ENCODE measurements at regions not wholly inside any gene's neighbourhood (a gene's known extent, or its start where the extent isn't known, plus 50 kb on each side); places are given as distances from the start of the nearest gene placed in this dataset.

DNA sequence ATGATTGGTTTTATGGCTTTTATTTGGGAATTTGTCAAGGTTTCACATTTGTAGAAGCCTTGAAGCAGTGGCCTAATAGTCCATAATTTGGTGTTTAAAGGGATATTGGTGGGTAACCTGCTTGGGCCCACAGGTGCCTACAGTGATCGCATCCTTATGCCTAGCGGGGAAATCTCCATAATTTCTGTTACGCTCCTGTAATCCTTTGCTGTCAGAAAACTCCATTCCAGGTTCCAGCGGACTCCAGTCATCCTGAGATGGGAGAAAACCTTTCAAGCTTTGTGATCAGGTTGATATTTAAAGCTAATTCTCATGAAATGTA is 257.0 kb upstream of the JADE1 start:
- POLR2A ChIA-PET, result no interaction called here
- H2AFZ ChIP-seq (ENCODE audit: low read length), result no peak overlapping the region

DNA sequence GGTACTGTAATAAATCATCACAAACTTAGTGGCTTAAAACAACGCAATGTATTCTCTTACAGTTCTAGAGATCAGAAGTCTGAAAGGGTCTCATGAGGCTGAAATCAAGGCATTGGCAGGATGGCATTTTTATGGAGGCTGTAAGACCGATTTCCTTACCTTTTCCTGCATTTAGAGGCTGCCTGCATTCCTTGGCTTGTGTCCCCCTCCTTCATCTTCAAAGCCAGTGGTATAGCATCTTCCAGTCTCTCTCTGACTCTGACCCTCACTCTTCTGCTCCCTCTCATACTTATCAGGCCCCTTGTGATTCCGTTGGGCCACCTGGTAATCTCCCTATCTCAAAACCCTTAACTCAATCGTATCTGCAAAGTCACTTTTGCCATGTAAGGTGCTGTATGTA is 258.2 kb upstream of the JADE1 start:
- H4K20me1 ChIP-seq (ENCODE audit: insufficient read depth, low read length), result no peaks in the 10 kb centered on the region
- DNase-seq (ENCODE audit: low spot score), result no peak
- CTCF ChIA-PET (ENCODE audit: unreplicated experiment), result no interaction called here
- H3K9me2 ChIP-seq (ENCODE audit: insufficient read depth, low read length), result no peaks in the 10 kb centered on the region
- H3K9me3 ChIP-seq (ENCODE audit: low read length), result no peaks in the 10 kb centered on the region
- no peaks in the 10 kb centered on the region for H3K36me3 ChIP-seq (ENCODE audit: insufficient read depth, low read length)
- no peak overlapping the region for H2AFZ ChIP-seq (ENCODE audit: low read length)
- no peaks in the 10 kb centered on the region for H3K4me1 ChIP-seq (ENCODE audit: insufficient read depth, low read length, poor library complexity, severe bottlenecking)
- POLR2A ChIA-PET, result no interaction called here
- no TSS peak for BruUV-seq (replicated peaks)
- TF ChIP-seq EZH2phosphoT487 (IDR thresholded peaks at IDR 0.05; ENCODE audit: borderline replicate concordance, low read depth, low read length), result no peak
- TF ChIP-seq, protein P1, sequence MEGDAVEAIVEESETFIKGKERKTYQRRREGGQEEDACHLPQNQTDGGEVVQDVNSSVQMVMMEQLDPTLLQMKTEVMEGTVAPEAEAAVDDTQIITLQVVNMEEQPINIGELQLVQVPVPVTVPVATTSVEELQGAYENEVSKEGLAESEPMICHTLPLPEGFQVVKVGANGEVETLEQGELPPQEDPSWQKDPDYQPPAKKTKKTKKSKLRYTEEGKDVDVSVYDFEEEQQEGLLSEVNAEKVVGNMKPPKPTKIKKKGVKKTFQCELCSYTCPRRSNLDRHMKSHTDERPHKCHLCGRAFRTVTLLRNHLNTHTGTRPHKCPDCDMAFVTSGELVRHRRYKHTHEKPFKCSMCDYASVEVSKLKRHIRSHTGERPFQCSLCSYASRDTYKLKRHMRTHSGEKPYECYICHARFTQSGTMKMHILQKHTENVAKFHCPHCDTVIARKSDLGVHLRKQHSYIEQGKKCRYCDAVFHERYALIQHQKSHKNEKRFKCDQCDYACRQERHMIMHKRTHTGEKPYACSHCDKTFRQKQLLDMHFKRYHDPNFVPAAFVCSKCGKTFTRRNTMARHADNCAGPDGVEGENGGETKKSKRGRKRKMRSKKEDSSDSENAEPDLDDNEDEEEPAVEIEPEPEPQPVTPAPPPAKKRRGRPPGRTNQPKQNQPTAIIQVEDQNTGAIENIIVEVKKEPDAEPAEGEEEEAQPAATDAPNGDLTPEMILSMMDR (conservative IDR thresholded peaks at IDR 0.05; ENCODE audit: low read length), result no peak
- no peak overlapping the region for H3K4me3 ChIP-seq (ENCODE audit: low read depth, low read length, poor library complexity, severe bottlenecking)
- no peaks in the 10 kb centered on the region for H3K79me2 ChIP-seq (ENCODE audit: insufficient read depth, low read depth, low read length)
- no peak overlapping the region for H3K4me2 ChIP-seq (ENCODE audit: low read length)
- intact Hi-C loops (cut with micrococcal nuclease; ENCODE audit: unreplicated experiment), result no loop called here
- no peak overlapping the region for H3K27ac ChIP-seq (ENCODE audit: low read depth, low read length, poor library complexity, severe bottlenecking)

More for the DNA sequence above, 257.0 kb upstream of the JADE1 start:
- H3K9me2 ChIP-seq (ENCODE audit: insufficient read depth, low read length), result no peaks in the 10 kb centered on the region
- no peaks in the 10 kb centered on the region for H4K20me1 ChIP-seq (ENCODE audit: insufficient read depth, low read length)
- H3K4me3 ChIP-seq (ENCODE audit: low read depth, low read length, poor library complexity, severe bottlenecking), result no peak overlapping the region
- H3K9me3 ChIP-seq (ENCODE audit: low read length), result no peaks in the 10 kb centered on the region
- no peak overlapping the region for H3K4me2 ChIP-seq (ENCODE audit: low read length)
- H3K27ac ChIP-seq (ENCODE audit: low read depth, low read length, poor library complexity, severe bottlenecking), result no peak overlapping the region
- CTCF ChIA-PET (ENCODE audit: unreplicated experiment), result no interaction called here
- H3K36me3 ChIP-seq (ENCODE audit: insufficient read depth, low read length), result no peaks in the 10 kb centered on the region
- no peaks in the 10 kb centered on the region for H3K4me1 ChIP-seq (ENCODE audit: insufficient read depth, low read length, poor library complexity, severe bottlenecking)
- DNase-seq (ENCODE audit: low spot score), result no peak
- H3K79me2 ChIP-seq (ENCODE audit: insufficient read depth, low read depth, low read length), result no peaks in the 10 kb centered on the region
- TF ChIP-seq EZH2phosphoT487 (IDR thresholded peaks at IDR 0.05; ENCODE audit: borderline replicate concordance, low read depth, low read length), result no peak
- TF ChIP-seq, protein P1 (conservative IDR thresholded peaks at IDR 0.05; ENCODE audit: low read length), result no peak
- BruUV-seq (replicated peaks), result no TSS peak
- intact Hi-C loops (cut with micrococcal nuclease; ENCODE audit: unreplicated experiment), result no loop called here

DNA sequence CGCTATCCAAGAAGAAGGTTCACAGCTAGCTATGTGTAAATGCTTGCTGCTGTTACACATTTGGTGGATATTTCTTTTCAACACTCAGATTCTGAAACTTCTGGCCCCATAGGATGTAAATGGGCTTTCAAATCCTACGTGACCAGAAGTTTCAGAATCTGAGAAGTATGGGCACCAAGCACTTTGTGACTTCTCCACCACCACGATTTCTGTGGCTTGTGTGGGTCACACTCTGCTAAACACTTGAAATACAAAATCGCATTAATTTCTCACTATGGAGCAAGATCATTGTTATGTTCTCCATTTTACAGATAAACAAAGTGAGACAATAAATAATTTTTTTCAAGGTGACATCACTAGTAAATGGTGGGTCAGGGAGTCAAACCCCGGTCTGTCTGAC is 259.4 kb upstream of the JADE1 start:
- H2AFZ ChIP-seq (ENCODE audit: low read length), result no peak overlapping the region
- no peaks in the 10 kb centered on the region for H3K36me3 ChIP-seq (ENCODE audit: insufficient read depth, low read length)
- no peaks in the 10 kb centered on the region for H3K9me2 ChIP-seq (ENCODE audit: insufficient read depth, low read length)
- ChIA-PET POLR2A (interaction anchor here (0.7 kb wide), 1 partner anchor 627 kb away, joined by 3 read pairs; no protein-coding TSS in a partner anchor), CTCF (ENCODE audit: unreplicated experiment) (no interaction called here)
- DNase-seq (ENCODE audit: low spot score), result no peak
- H3K79me2 ChIP-seq (ENCODE audit: insufficient read depth, low read depth, low read length), result no peaks in the 10 kb centered on the region
- no peak overlapping the region for H3K4me3 ChIP-seq (ENCODE audit: low read depth, low read length, poor library complexity, severe bottlenecking)
- TF ChIP-seq, protein P1 (conservative IDR thresholded peaks at IDR 0.05; ENCODE audit: low read length), result no peak
- TF ChIP-seq EZH2phosphoT487 (IDR thresholded peaks at IDR 0.05; ENCODE audit: borderline replicate concordance, low read depth, low read length), result no peak
- H3K4me1 ChIP-seq (ENCODE audit: insufficient read depth, low read length, poor library complexity, severe bottlenecking), result no peaks in the 10 kb centered on the region
- H3K27ac ChIP-seq (ENCODE audit: low read depth, low read length, poor library complexity, severe bottlenecking), result no peak overlapping the region
- H3K9me3 ChIP-seq (ENCODE audit: low read length), result no peaks in the 10 kb centered on the region
- no peaks in the 10 kb centered on the region for H4K20me1 ChIP-seq (ENCODE audit: insufficient read depth, low read length)
- intact Hi-C loops (cut with micrococcal nuclease; ENCODE audit: unreplicated experiment), result no loop called here
- no peak overlapping the region for H3K4me2 ChIP-seq (ENCODE audit: low read length)
- no TSS peak for BruUV-seq (replicated peaks)
